Stomach (tissue), 8 donors: ENCODE measurements at regions not wholly inside any gene's neighbourhood (a gene's known extent, or its start where the extent isn't known, plus 50 kb on each side); places are given as distances from the start of the nearest gene placed in this dataset.

Experiments used
- DNase-seq, 2 donors: peaks; one replicate each; pipeline versions ENCODE4 v3.0.0 to v3.0.0-alpha.2; 2013 to 2019
- H3K27ac ChIP-seq, 5 donors: fragments of 200-600 bp in 4 of 5; sonication (generic) in 4 of 5; one replicate each; pipeline ENCODE4 v1.5.1; 2013 to 2019; ENCODE audit warnings: mild to moderate bottlenecking in 1 of 5, moderate library complexity in 1 of 5
- H3K27me3 ChIP-seq, 3 donors: fragments of 200-600 bp; sonication (generic); one replicate each; pipeline ENCODE4 v1.5.1; 2017 to 2019; ENCODE audit warnings: mixed run types in 1 of 3
- H3K36me3 ChIP-seq, 4 donors: fragments of 200-600 bp; sonication (generic); 1 replicate in 3 of 4; 2 replicates in 1 of 4; pipeline ENCODE4 v1.5.1; 2016 to 2019
- H3K4me1 ChIP-seq, 4 donors: fragments of 200-600 bp; sonication (generic); one replicate each; pipeline ENCODE4 v1.5.1; 2016 to 2019
- H3K4me3 ChIP-seq, 4 donors: fragments of 200-600 bp; sonication (generic) in 3 of 4; one replicate each; pipeline ENCODE4 v1.5.1; 2016 to 2019; ENCODE audit warnings: mild to moderate bottlenecking in 1 of 4
- H3K9me3 ChIP-seq, 4 donors: fragments of 200-600 bp; sonication (generic); one replicate each; pipeline ENCODE4 v1.5.1; 2016 to 2019
- CTCF ChIP-seq, 7 experiments: fragments of 450-650 bp in 4 of 7; fragments of 200-600 bp in 3 of 7; sonication (generic) in 3 of 7; IDR thresholded peaks; one replicate each; pipeline ENCODE4 v1.5.1; 2016 to 2019; ENCODE audit warnings: antibody characterized with exemption in 7 of 7, control low read depth in 2 of 7, mild to moderate bottlenecking in 1 of 7
- EP300 ChIP-seq: sonication (generic); formaldehyde crosslinking; IDR thresholded peaks from one replicate; pipeline ENCODE4 v1.6.1; 2017; ENCODE audit warnings: antibody characterized with exemption
- POLR2A ChIP-seq, 4 donors: fragments of 450-650 bp; IDR thresholded peaks; one replicate each; pipeline ENCODE4 v1.6.1; 2016; ENCODE audit warnings: antibody characterized with exemption in 4 of 4, control low read depth in 2 of 4, mild to moderate bottlenecking in 1 of 4, moderate library complexity in 1 of 4
- POLR2AphosphoS5 ChIP-seq, 3 donors: sonication (generic); formaldehyde crosslinking; IDR thresholded peaks; one replicate each; pipeline ENCODE4 v1.6.1; 2016; ENCODE audit warnings: antibody characterized with exemption in 3 of 3
- WGBS, 5 donors: extraction: QIAGEN DNeasy Blood & Tissue Kit in 3 of 5; methylation state at CpG; one replicate each; pipeline versions ENCODE4 v1.1.5 to v1.1.7; 2013 to 2018; 5-methylcytosine and 5-hydroxymethylcytosine counted together
- intact Hi-C: fragments of 100-400 bp; cut with DNase I; formaldehyde crosslinking; loops from one replicate; pipeline ENCODE4 v1.15.1; 2023; ENCODE audit warnings: low total_unique reads
- donor health status: healthy with polysubstance abuse.
- donor health status: Bipolar disorder and iron deficiency.
- donor health status: healthy.

DNA sequence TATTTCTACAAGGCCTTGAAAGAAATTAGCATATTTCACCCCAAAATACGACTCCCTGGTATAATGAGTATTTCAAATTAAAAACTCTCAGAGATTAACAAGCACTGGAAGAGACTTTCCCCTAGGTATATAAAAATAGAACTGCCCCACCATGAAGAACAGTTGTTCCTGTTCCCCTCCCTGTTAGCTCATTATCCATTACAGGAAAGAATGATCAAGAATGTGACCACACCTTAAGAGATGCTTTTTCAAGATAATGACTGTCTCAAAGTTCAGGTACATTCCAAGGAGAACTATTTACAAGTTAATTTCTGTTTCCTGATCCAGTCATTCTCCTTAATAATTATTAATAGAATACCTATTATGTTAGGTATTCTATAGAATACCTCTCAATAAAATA lies 1220.6 kb upstream of the CDH2 start:
- TF ChIP-seq EP300 = no peak
- no peak for TF ChIP-seq CTCF (IDR thresholded peaks at IDR 0.05)
- intact Hi-C loops = no loop called here
- 82 to 93% (median 87%) methylated on average over 1 of the region's 1 CpG for WGBS, 5 donors
- no peak overlapping the region for H3K4me3 ChIP-seq
- H3K9me3 ChIP-seq = peaks cover 0 to 13% (median 0%) of the 10 kb centered on the region in 4 donors
- no peaks in the 10 kb centered on the region for H3K36me3 ChIP-seq
- DNase-seq = no peak
- H3K27me3 ChIP-seq = no peaks in the 10 kb centered on the region
- no peaks in the 10 kb centered on the region for H3K4me1 ChIP-seq
- no peak overlapping the region for H3K27ac ChIP-seq

DNA sequence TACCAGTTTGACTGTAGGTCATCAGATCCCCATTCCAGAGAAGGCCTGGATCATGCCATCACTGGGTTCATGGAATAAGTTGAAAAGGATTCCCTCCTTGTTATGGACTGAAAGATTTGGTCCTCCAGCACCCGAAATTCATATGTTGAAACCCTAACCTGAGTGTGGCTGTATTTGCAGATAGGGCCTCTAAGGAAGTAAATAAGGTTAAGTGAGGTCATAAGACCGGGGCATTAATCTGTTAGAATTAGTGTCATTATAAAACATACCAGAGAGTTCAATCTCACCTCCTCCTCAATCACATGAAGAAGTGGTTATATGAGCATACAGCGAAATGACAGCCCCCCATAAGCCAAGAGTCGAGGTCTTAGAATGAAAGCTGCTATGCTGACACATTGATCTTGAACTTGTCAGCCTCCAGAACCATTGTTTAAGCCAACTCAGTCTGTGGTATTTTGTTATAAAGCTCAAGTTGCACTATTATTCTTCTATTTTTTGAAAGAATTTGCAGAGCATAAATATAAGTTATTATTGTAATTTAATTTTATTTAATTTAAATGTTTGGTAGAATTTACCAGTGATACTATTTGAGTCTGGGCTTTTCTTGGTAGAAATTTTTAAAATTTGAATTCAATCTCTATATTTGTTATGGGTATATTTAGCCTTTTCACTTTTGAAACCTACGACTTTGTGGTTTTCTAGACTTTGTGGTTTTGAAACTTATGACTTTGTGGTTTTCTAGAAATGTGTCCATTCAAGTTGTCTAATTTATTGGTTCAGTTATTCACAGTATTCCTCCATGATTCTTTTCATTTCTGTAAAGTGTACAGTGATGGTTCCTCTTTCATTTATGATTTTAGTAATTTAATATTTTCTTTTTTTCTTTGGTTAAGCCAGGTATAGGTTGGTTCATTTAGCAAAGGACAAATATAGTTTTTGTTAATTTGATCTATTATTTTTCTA lies 1206.7 kb upstream of the CDH2 start:
- Histone ChIP-seq H3K9me3 (no peaks in the 10 kb centered on the region), H3K4me3 (no peak overlapping the region), H3K4me1 (no peaks in the 10 kb centered on the region), H3K36me3 (no peaks in the 10 kb centered on the region), H3K27ac (no peak overlapping the region), H3K27me3 (no peaks in the 10 kb centered on the region)
- TF ChIP-seq CTCF (IDR thresholded peaks at IDR 0.05) = no peak
- intact Hi-C loops = no loop called here
- DNase-seq = no peak
- 60 to 74% (median 63%) methylated on average over 5 of the region's 5 CpGs for WGBS, 5 donors

- H3K4me3 ChIP-seq = no peak overlapping the region
- intact Hi-C loops = no loop called here
- H3K27me3 ChIP-seq = no peaks in the 10 kb centered on the region
- WGBS, 5 donors = 38 to 88% (median 76%) methylated on average over 3 of the region's 3 CpGs
- peak in 1 of 2 donors; percentile 5 for DNase-seq
- H3K4me1 ChIP-seq = no peaks in the 10 kb centered on the region
- TF ChIP-seq POLR2AphosphoS5 (IDR thresholded peaks at IDR 0.05) (no peak), POLR2A (IDR thresholded peaks at IDR 0.05) (no peak), EP300 (no peak), CTCF (IDR thresholded peaks at IDR 0.05) (no peak)
- no peak overlapping the region for H3K27ac ChIP-seq
- H3K9me3 ChIP-seq = no peaks in the 10 kb centered on the region
- H3K36me3 ChIP-seq = no peaks in the 10 kb centered on the region
Observed at GRCh38 chr18:29378651-29379136, 1201.8 kb upstream of the CDH2 start.

GRCh38 chr18:29377346-29377745 lies 1200.4 kb upstream of the CDH2 start:
- no peak for TF ChIP-seq POLR2A (IDR thresholded peaks at IDR 0.05)
- no peak for TF ChIP-seq CTCF (IDR thresholded peaks at IDR 0.05)
- TF ChIP-seq POLR2AphosphoS5 (IDR thresholded peaks at IDR 0.05) = no peak
- TF ChIP-seq EP300 = no peak
- intact Hi-C loops = no loop called here
- Histone ChIP-seq H3K27ac (no peak overlapping the region), H3K4me1 (no peaks in the 10 kb centered on the region), H3K27me3 (no peaks in the 10 kb centered on the region), H3K36me3 (no peaks in the 10 kb centered on the region), H3K9me3 (peaks cover 0 to 8% (median 0%) of the 10 kb centered on the region in 4 donors), H3K4me3 (no peak overlapping the region)
- DNase-seq = no peak
- 81 to 95% (median 91%) methylated on average over 1 of the region's 1 CpG for whole genome bisulfite sequencing, 5 donors
